HFF-Myc (cell line): ENCODE measurements at regions not wholly inside any gene's neighbourhood (a gene's known extent, or its start where the extent isn't known, plus 50 kb on each side); places are given as distances from the start of the nearest gene placed in this dataset.
"Not testable (repeated sequence)": the region's sequence is repeated elsewhere in the genome, so short reads cannot be mapped to it uniquely, and the experiment has no call there.

ENCODE experiments used
- DNase-seq: peaks from one replicate; pipeline ENCODE4 v3.0.0-alpha.2; 2011; ENCODE audit warnings: low read depth; ENCODE audit errors: extremely low read depth
- H3K4me3 ChIP-seq: replicated peaks from 2 replicates; pipeline ENCODE4 v1.5.1; 2011; ENCODE audit warnings: low read depth, mild to moderate bottlenecking, control low read depth, low read length
- TF ChIP-seq, protein P1 (sequence below): IDR thresholded peaks from 2 replicates; pipeline ENCODE4 v1.5.1; 2012; ENCODE audit warnings: mild to moderate bottlenecking, low read depth, low read length, control low read depth; ENCODE audit errors: missing control alignments

DNA sequence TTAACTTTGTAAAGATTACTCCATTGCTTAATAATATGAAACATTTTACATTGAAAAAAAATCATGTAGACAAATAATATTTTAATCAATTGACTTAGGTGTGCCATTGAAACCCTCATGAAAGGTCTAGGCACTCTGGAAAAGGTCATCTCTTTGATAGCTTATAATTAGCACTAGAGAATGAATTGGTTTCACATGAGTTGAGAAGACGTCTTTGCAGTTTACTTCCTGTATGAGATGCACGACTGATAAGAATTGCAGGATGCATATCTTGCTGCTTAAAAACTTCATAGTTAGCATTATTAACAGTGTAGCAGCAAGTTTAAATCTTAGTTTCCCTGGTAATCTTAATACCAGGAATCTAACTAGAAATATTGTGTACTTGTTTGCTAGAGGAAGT lies 614.2 kb upstream of the COBL start:
- TF ChIP-seq, protein P1, sequence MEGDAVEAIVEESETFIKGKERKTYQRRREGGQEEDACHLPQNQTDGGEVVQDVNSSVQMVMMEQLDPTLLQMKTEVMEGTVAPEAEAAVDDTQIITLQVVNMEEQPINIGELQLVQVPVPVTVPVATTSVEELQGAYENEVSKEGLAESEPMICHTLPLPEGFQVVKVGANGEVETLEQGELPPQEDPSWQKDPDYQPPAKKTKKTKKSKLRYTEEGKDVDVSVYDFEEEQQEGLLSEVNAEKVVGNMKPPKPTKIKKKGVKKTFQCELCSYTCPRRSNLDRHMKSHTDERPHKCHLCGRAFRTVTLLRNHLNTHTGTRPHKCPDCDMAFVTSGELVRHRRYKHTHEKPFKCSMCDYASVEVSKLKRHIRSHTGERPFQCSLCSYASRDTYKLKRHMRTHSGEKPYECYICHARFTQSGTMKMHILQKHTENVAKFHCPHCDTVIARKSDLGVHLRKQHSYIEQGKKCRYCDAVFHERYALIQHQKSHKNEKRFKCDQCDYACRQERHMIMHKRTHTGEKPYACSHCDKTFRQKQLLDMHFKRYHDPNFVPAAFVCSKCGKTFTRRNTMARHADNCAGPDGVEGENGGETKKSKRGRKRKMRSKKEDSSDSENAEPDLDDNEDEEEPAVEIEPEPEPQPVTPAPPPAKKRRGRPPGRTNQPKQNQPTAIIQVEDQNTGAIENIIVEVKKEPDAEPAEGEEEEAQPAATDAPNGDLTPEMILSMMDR = no peak
- no peak for DNase-seq
- H3K4me3 ChIP-seq = no peak overlapping the region

DNA sequence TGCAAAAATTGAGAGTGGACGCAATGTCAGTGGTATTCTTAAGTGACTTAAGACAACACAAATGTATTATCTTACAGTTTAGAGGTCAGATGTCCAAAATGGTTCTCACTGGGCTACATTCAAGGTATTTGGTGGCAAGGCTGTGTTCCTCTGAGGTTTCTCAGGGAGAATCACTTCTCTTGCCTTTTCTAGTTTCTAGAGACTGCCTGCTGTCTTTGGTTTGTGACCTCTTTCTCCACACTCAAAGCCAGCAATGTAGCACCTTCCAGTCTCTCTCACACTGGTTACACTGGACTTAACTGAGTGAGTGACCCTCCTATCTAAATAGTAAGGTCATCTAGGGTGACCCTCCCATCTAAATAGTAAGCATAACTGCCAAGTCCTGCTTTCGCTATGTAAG lies 613.2 kb upstream of the COBL start:
- H3K4me3 ChIP-seq = no peak overlapping the region
- TF ChIP-seq, protein P1 = no peak
- no peak for DNase-seq

DNA sequence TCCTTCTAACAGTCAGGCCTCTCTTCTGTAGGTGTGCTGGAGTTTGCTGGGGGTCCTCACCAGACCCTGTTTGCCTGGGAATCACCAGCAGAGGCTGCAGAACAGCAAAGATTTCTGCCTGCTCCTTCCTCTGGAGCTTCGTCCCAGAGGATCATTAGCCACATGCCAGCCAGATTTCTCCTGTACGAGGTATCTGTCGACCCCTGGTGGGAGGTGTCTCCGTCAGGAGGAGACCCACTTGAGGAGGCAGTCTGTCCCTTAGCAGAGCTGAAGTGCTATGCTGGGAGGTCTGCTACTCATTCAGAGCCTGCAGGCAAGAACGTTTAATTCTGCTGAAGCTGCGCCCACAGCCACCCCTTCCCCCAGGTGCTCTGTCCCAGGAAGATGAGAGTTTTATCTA lies 611.1 kb upstream of the COBL start:
- DNase-seq = no peak
- H3K4me3 ChIP-seq = no peak overlapping the region
- TF ChIP-seq, protein P1 = no peak

DNA sequence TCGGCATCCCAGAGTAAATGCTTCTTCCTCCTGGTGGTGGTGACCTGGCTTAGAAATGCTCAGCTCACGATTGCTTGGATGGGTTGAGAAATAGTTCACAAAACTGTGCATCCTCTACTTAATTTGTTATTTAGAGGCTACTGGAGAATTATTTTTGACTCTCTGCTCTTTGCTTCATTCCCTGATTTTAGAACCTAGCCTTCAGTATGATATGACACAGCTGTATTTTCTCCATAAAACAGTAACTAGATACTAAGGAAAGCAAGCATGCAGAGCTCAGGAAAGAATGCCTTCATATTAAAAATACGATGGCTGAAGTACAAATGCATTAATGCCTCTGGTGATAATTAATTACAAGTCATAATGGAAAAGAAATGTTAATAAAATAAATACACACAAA lies 602.0 kb upstream of the COBL start:
- no peak overlapping the region for H3K4me3 ChIP-seq
- TF ChIP-seq, protein P1 = no peak
- no peak for DNase-seq

DNA sequence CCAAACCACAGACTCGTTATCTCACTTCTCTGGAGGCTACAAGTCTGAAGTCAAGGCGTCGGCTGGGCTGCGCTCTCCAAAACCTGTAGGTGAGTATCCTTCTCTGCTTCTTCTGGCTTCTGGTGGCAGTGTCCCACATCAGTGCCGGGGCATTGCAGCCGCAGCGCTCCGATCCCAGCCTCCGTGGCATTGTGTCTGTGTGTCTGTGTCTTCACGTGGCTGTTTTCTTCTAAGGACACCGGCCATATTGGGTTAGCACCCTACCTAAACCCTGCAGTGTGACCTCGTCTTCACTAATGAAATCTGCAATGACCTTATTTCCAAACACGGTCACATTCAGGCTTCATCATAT lies 584.9 kb upstream of the COBL start:
- DNase-seq = no peak
- no peak overlapping the region for H3K4me3 ChIP-seq
- TF ChIP-seq, protein P1 = no peak

DNA sequence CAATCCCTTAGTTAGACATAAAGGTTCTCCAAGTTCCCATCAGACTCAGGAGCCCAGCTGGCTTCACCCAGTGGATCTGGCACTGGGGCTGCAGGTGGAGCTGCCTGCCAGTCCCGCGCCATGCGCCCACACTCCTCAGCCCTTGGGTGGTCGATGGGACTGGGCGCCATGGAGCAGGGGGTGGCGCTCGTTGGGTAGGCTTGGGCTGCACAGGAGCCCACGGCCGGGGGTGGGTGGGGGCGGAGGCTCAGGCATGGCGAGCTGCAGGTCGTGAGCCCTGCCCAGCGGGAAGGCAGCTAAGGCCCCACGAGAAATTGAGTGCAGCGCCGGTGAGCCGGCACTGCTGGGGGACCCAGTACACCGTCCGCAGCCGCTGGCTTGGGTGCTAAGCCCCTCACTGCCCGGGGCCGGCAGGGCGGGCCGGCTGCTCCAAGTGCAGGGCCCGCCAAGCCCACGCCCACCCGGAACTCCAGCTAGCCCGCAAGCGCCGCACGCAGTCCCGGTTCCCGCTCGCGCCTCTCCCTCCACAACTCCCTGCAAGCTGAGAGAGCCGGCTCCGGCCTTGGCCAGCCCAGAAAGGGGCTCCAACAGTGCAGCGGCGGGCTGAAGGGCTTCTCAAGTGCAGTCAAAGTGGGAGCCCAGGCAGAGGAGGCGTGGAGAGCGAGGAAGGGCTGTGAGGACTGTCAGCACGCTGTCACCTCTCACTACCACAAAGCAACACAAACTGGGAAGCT lies 584.3 kb upstream of the COBL start:
- not testable (repeated sequence) for DNase-seq, H3K4me3 ChIP-seq

DNA sequence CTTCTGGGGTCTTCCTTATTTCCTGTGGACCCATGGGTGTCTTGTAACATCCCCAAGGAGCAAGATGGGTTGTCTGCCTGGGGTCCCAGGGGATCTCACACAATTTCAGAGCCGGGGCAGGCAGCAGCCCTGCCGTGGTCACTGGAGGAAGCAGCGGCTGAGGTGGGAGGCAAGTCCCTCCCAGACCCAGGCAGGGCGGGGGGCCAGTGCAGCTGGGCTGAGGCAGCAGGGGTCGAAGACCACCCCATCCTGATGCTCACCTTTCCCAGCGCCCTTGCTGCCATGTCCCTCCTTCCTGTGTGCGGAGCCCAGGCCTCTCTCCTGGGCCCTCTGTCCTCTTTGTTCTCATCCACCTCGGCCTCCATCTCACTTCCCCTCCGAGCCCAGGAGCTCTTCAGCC lies 583.0 kb upstream of the COBL start:
- H3K4me3 ChIP-seq = no peak overlapping the region
- no peak for DNase-seq
- TF ChIP-seq, protein P1 = no peak
